GM20431 (cell line): ENCODE measurements at regions not wholly inside any gene's neighbourhood (a gene's known extent, or its start where the extent isn't known, plus 50 kb on each side); places are given as distances from the start of the nearest gene placed in this dataset.
"Not testable (repeated sequence)": the region's sequence is repeated elsewhere in the genome, so short reads cannot be mapped to it uniquely, and the experiment has no call there.

Experiments used
- in situ Hi-C: fragments of 300-500 bp; cut with MseI, MboI; formaldehyde crosslinking; loops from one replicate; pipeline ENCODE4 v1.15.0; 2020; ENCODE audit warnings: low sequenced_read_pairs; ENCODE audit not compliant: unreplicated experiment

DNA sequence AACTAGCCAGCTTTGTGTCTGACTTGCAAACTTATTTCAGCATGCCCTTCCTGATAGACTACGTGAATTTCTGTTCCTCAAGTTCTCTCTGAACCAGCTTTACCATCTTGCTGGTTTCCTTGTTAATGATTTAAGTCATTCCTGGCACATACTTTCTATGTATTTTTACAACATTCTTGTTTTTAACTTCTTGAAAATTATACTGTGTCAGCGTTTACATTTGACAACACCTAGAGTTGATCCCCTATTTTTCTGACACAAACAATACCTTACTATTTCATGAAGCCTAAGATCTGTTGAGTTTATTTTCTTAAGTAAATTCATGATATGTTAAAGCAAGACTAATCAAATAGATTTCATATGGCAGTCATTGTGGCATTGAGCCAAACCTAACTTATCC is 686.3 kb downstream of the XPNPEP1 start:
- in situ Hi-C loops, result no loop called here

DNA sequence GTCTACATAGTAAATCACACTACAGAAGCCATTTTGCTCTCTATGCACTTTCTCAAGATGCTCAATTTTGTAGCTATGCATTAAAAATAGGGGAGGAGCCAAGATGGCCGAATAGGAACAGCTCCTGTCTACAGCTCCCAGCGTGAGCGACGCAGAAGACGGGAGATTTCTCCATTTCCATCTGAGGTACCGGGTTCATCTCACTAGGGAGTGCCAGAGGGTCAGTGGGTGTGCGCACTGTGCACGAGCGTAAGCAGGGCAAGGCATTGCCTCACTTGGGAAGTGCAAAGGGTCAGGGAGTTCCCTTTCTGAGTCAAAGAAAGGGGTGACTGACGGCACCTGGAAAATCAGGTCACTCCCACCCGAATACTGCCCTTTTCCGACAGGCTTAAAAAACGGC is 699.8 kb downstream of the XPNPEP1 start:
- in situ Hi-C loops, result not testable (repeated sequence)

DNA sequence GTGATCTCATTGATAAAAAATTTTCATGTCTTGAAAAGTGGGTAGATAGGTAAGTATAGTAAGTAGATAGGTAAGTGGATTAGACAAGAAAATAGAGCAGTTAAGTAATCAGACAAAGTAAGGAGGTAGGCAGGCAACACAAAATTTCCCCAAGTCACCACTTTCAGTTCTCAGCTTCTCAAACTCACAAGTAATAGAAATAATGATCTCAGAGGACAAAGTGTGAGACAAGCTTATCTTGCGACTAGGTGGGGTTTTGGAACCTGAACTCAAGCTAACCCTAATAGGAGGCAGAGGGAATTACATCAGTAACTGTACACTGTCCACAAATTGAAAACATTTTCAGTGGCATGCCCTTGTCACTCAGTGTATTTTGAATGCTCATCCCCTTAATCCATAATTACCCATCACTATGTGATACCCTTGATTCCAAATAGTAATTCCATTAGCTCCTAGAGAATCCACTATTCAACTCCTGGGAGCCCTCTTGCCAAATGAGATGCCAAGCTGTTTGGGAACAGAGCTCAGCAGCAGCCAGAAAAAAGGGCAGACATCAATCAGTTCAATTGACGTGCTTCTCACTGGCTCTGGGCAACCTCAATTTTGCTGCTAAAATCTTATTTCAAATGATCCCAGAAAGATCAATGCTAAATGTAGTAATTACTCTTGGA is 703.2 kb downstream of the XPNPEP1 start:
- in situ Hi-C loops, result no loop called here

DNA sequence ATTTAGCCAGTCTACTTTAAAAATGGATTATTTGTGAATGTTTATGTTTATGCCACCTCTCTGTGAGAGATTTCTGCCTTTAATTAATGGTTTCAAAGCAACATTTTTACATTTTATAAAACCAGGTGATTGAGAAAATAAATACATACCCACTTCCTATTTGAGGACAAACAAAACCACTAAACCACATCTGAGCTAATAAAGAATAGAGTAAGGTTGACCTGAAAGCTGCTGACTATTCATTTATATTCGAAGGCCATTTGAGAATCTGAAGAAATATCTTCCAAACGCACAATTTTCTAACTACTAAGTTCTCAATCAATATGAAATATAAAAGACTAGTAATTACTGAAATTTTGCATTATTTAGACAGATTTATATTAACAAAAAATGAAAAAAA is 705.1 kb downstream of the XPNPEP1 start:
- in situ Hi-C loops, result no loop called here

DNA sequence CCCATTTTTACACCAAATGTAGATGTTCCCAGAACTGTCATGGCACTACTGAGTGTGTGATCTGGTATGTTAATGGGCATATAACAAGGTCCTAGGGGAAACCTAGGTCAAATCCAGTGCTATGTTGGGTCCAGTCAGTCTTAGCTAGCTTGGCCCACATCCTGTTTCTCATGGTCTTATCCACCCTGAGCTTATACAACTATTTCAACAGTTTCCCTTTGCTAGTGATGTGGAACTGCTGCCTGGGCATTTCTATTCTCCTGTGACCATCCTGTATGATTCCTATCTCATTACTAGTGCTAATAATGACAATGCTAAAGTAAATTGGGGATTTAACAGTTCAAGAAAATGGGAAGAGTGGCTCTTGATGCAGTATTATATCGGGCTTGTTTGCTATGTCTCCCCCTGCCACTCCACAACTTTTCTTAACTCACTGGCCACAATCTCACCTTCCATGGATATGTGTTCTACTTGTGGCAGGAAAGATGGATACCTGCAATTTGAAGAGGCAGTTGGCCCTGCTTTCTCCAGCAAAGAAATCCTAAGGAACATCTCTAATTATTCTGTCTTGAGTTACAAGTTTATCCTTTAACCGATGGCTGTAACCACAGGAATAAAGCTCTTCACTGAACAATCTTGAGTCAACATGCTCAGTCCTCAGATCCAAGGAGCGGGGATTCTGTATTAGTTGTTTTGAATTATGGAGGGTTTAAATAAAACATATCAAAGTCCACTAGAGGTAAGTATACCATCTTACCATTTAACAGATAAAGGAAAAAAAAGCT is 707.8 kb downstream of the XPNPEP1 start:
- in situ Hi-C loops, result no loop called here

DNA sequence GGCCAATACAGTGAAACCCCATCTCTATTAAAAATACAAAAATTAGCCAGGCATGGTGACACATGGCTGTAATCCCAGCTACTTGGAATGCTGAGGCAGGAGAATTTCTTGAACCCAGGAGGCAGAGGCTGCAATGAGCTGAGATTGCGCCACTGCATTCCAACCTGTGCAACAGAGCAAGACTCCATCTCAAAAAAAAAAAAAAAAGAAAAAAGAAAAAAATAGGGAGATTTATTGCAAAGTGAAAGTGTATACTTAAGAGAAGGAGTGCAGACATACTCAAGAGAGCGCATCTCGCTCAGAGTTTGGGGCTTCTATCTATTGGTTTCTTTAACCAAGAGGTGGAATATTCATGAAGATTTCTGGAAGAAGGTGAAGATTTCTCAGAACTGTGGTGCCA is 708.4 kb downstream of the XPNPEP1 start:
- in situ Hi-C loops, result not testable (repeated sequence)

- in situ Hi-C loops, result no loop called here
Observed at GRCh38 chr10:109207361-109207760, 716.0 kb downstream of the XPNPEP1 start.

GRCh38 chr10:109205929-109206585 is 717.3 kb downstream of the XPNPEP1 start:
- in situ Hi-C loops, result no loop called here

DNA sequence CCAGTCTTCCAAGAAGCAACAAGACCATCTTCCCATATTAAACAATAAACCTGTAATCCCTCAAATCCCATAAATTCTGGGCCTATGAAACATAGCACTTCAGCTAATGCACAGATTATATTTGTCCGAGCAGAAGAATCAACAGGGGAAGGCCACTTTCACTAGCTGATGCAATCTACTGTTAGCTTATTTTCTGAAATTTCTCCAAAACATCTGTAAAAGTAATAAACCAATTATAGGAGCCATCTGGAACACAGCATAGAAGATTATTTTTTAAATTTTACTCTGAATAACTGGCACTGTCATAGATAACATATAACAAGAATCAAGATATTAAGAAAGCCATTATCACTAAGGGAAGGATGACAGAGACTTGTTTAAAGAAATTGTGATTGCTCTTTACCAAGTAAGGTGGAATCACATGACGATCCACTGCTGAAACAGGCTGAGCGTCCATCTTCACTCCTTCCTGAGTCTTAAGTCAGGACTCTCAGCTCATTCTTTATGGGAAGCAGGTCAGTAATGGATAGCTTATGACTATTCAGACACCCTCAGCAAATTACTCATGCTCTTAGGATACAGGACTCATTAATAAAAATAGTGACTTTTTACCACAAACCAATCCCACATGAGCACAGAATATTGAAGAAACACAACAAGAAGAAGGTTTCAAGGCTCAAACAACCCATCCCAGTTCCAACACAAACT is 719.5 kb downstream of the XPNPEP1 start:
- in situ Hi-C loops, result no loop called here

GRCh38 chr10:109202111-109202510 is 721.2 kb downstream of the XPNPEP1 start:
- in situ Hi-C loops, result no loop called here

GRCh38 chr10:109200646-109201045 is 722.7 kb downstream of the XPNPEP1 start:
- in situ Hi-C loops, result no loop called here

DNA sequence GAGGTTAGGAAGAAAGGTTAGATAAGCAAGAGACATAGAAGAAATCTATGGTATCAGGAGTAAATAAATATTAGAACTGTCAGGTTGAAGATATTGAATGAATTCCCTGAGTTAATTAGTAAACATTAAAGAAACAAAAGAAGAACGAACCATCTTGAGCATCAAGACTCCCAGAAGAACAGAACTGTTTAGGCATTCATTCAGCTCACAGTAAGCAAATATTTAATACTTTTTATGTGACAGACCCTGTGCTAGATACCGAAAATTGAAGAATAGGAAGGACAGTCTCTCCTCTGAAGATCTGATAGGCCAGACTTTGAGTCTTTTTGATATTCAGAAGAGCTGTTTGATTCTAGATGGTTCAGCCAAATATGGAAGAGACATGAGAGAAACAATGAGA is 731.5 kb downstream of the XPNPEP1 start:
- in situ Hi-C loops, result no loop called here

GRCh38 chr10:109191341-109191740 is 732.0 kb downstream of the XPNPEP1 start:
- in situ Hi-C loops, result no loop called here

DNA sequence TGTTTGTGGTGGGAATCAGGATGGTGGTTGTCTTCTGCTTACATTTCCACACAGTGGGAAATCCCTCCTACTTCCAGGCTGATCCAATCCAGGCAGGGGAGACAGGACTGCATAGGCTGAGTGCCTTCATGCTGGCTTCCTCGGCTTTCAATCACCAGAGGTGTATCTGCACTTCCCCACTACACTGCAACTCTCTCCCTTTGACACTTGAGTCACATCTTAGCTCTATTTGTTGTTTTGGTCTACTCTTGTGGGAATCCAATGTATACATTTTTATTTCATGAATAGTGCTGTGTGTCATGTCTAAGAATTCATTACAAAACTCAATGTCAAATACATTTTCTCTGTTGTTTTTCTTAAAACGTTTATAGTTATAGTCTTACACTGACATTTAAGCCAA is 735.6 kb downstream of the XPNPEP1 start:
- in situ Hi-C loops, result no loop called here

GRCh38 chr10:109183366-109183765 is 739.9 kb downstream of the XPNPEP1 start:
- in situ Hi-C loops, result no loop called here

DNA sequence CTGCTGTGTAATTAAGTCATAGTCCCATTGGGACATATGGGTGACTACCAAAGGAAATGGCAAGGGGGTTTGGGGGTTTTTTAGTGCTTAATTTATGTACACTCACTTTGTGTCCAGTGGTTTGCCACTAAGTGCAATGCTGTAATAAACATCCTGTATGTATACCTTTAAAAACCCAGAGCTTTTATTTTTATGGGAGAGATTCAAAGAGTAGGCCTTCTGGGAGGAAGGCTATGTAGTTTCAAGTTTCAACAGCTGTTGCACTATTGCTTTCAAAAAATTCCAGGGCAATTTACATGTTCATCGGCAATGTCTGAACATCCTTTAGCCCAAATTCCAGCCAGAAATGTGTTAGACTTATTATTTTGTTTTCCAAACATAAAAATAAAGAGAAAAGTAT is 744.7 kb downstream of the XPNPEP1 start:
- in situ Hi-C loops, result no loop called here

DNA sequence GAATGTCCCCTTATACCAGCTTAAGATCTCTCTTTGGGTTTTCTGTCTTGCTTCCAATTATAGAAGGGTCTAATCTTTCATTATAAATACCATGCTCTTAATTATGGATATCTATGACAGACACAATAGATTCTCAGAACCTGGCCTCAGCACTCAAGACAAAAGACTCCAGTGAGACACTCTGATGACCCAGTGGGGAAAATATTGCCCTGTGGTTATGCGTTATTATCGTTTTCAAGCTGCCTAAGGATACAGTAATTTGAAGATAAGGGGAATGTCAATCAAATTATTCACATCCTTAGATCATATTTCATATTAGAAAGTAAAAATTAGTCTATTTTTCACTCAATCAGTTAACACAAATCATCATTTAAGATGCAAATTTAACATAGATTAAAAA is 748.8 kb downstream of the XPNPEP1 start:
- in situ Hi-C loops, result no loop called here

- in situ Hi-C loops, result no loop called here
Observed at GRCh38 chr10:109173937-109174336, 749.4 kb downstream of the XPNPEP1 start.

GRCh38 chr10:109173121-109173520 is 750.2 kb downstream of the XPNPEP1 start:
- in situ Hi-C loops, result no loop called here

GRCh38 chr10:109166935-109167334 is 756.4 kb downstream of the XPNPEP1 start:
- in situ Hi-C loops, result no loop called here

- in situ Hi-C loops, result no loop called here
Observed at GRCh38 chr10:109159351-109159750, 764.0 kb downstream of the XPNPEP1 start.
